Pancreas (tissue), 10 donors: ENCODE measurements at regions not wholly inside any gene's neighbourhood (a gene's known extent, or its start where the extent isn't known, plus 50 kb on each side); places are given as distances from the start of the nearest gene placed in this dataset.

Experiments used
- ATAC-seq, 4 donors: fragments of 200-7000 bp; cut with Tn5 transposase; one replicate each; pipeline versions ENCODE4 v1.8.0 to v1.9.1; 2020; ENCODE audit warnings: mild to moderate bottlenecking in 4 of 4, moderate library complexity in 4 of 4
- DNase-seq, 6 donors: peaks; one replicate each; pipeline ENCODE4 v3.0.0-alpha.2; 2020
- FAIRE-seq: peaks from 2 replicates; lab custom pipeline; 2012; peaks lifted over from hg19 to GRCh38; lab: Jason Lieb, UNC
- H3K27ac ChIP-seq, 4 donors: fragments of 200-600 bp; sonication (generic); 1 replicate in 3 of 4; 2 replicates in 1 of 4; pipeline versions ENCODE4 v1.5.0 to v1.8.0; 2020
- H3K27me3 ChIP-seq, 4 donors: fragments of 200-600 bp; one replicate each; pipeline ENCODE4 v1.8.0; 2021
- H3K36me3 ChIP-seq, 3 donors: fragments of 200-600 bp; sonication (generic) in 1 of 3; one replicate each; pipeline versions ENCODE4 v1.5.0 to v1.8.0; 2020 to 2021
- H3K4me1 ChIP-seq, 3 donors: fragments of 200-600 bp; one replicate each; pipeline ENCODE4 v1.8.0; 2021
- H3K4me3 ChIP-seq, 4 donors: fragments of 200-600 bp; sonication (generic) in 2 of 4; one replicate each; pipeline versions ENCODE4 v1.5.0 to v1.8.0; 2020 to 2021
- H3K9me3 ChIP-seq, 4 donors: fragments of 200-600 bp; one replicate each; pipeline ENCODE4 v1.8.0; 2021
- WGBS, 2 donors: extraction: QIAGEN DNeasy Blood & Tissue Kit; methylation state at CpG; one replicate each; pipeline ENCODE4 v1.1.7; 2013; 5-methylcytosine and 5-hydroxymethylcytosine counted together
- intact Hi-C, 3 donors: fragments of 100-400 bp; cut with DNase I; formaldehyde crosslinking; loops; one replicate each; pipeline versions ENCODE4 v1.11.1 to v1.14.2; 2022
- TF ChIP-seq, protein P1 (sequence below), 4 donors: fragments of 200-600 bp; sonication (generic) in 3 of 4; IDR thresholded peaks; one replicate each; pipeline versions ENCODE4 v1.5.0 to v1.8.0; 2021; ENCODE audit warnings: antibody characterized with exemption in 4 of 4
- donor health status: healthy with polysubstance abuse.
- donor health status: DM: no; HTN: no; CAD: no; lungs with moderate emphysema.
- donor health status: DM: no; HTN: no; CAD: no.
- donor health status: control.
- donor health status: control.
- donor health status: Bipolar disorder and iron deficiency.
- donor health status: DM: yes; HTN: yes; CAD: no.
- donor health status: DM: no; HTN: no; CAD: no.
- donor health status: DM: no; HTN: no; CAD: no.
- donor health status: DM: yes; HTN: yes; CAD: no.

DNA sequence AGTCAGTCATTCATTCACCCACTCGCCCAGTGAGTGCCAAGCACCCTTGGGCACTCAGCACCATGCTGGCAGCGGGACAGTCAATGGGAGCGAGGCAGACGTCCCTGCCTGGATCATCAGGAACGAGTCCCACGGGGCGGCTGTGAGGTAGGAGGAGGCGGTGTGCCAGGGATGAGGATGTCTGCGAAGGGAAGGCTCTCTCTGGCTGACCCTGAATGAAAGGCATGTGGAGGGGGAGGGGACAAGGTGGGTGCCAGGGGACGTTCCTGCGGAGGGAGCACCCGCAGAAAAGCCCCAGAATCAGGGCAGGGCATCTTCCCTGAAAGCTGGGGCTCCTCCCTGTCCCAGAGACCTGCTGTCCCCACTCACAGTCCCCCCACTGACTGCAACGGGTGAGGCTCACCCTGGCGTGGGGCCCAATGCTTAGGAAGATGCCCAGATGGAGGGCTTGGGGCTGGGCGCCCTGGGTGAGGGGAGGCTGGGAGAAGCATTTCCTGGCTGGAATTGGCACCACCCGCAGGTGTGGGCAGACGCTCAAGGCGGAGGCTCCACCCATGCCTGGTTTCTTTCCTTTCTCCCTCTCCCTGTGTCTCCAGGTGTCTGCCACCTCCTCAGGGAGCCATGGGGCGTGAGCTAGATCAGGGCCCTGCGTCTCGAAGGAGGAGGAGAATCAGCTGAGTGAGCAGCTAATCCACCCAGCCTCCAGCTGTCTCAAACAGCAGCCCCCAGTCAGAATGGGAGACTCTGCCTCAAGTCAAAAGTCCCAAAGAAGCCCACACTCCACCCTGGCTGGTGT is 179.0 kb upstream of the PPP1R26 start:
- DNase-seq (peak in 4 of 6 donors; percentile 38 to 67 (median 54)), FAIRE-seq (no peak), ATAC-seq (peak in 3 of 4 donors; percentile 29 to 62 (median 34))
- Histone ChIP-seq H3K36me3 (no peaks in the 10 kb centered on the region), H3K27me3 (no peaks in the 10 kb centered on the region), H3K27ac (no peak overlapping the region), H3K4me1 (peaks cover 12 to 24% (median 18%) of the 10 kb centered on the region in 3 donors), H3K4me3 (no peak overlapping the region), H3K9me3 (no peaks in the 10 kb centered on the region)
- intact Hi-C loops: no loop called here
- TF ChIP-seq, protein P1, sequence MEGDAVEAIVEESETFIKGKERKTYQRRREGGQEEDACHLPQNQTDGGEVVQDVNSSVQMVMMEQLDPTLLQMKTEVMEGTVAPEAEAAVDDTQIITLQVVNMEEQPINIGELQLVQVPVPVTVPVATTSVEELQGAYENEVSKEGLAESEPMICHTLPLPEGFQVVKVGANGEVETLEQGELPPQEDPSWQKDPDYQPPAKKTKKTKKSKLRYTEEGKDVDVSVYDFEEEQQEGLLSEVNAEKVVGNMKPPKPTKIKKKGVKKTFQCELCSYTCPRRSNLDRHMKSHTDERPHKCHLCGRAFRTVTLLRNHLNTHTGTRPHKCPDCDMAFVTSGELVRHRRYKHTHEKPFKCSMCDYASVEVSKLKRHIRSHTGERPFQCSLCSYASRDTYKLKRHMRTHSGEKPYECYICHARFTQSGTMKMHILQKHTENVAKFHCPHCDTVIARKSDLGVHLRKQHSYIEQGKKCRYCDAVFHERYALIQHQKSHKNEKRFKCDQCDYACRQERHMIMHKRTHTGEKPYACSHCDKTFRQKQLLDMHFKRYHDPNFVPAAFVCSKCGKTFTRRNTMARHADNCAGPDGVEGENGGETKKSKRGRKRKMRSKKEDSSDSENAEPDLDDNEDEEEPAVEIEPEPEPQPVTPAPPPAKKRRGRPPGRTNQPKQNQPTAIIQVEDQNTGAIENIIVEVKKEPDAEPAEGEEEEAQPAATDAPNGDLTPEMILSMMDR (IDR thresholded peaks at IDR 0.05): no peak
- 36 to 54% methylated on average over 19 to 21 of the region's 21 CpGs for WGBS, 2 donors

DNA sequence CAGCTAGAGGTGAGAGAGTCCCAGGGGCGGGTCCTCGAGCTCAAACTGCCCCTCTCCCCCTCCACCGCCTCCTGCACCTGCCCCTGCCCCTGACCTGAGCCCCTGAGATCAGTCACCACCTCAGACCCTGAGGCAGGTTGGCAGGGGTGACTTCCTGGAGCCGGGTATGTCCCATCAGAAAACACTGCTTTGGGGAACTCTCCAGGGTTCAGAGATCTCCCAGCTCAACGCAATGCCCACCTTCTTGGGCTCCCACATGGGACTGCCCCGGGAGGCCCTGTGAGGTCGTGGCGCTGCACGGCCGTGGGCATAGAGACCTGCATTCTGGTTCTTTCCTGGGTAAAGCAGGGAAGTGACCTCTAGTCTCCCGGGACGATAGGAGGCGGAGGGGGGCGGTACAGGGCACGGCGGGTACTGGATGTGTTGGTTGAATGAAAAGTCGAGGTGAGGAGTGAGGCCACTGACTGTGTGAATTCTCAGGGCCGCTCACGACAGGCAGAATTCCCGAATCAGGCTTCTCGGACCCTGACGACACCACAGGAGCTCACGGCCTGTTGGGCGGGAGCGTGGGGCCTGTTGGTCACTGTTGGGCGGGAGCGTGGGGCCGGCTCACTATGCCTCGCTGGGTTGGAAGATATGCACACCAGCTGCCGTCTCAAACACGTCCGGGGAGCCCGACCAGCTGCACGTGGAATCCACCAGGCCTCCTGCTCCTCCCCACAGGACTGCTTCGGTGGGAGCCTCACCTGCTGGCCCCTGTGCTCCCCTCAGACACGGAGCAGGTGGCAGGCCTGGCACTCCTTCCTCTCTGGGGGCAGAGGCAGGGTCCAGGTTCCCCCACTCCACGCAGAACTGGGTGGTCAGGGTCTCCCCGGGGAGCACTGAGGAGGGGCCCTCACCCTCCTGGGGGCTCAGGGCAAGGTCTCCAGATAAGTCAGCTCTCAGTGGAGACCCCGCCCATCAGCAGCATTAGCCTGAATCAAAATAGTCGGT is 178.0 kb upstream of the PPP1R26 start:
- Histone ChIP-seq H3K27ac (no peak overlapping the region), H3K4me3 (no peak overlapping the region), H3K4me1 (peaks cover 9 to 15% (median 13%) of the 10 kb centered on the region in 3 donors), H3K27me3 (no peaks in the 10 kb centered on the region), H3K36me3 (no peaks in the 10 kb centered on the region), H3K9me3 (no peaks in the 10 kb centered on the region)
- 74 to 75% methylated on average over 40 of the region's 40 CpGs for WGBS, 2 donors
- TF ChIP-seq, protein P1 (IDR thresholded peaks at IDR 0.05): no peak
- ATAC-seq: no peak
- no peak for FAIRE-seq
- intact Hi-C loops: no loop called here
- DNase-seq: peak in 4 of 6 donors; percentile 13 to 57 (median 40)

DNA sequence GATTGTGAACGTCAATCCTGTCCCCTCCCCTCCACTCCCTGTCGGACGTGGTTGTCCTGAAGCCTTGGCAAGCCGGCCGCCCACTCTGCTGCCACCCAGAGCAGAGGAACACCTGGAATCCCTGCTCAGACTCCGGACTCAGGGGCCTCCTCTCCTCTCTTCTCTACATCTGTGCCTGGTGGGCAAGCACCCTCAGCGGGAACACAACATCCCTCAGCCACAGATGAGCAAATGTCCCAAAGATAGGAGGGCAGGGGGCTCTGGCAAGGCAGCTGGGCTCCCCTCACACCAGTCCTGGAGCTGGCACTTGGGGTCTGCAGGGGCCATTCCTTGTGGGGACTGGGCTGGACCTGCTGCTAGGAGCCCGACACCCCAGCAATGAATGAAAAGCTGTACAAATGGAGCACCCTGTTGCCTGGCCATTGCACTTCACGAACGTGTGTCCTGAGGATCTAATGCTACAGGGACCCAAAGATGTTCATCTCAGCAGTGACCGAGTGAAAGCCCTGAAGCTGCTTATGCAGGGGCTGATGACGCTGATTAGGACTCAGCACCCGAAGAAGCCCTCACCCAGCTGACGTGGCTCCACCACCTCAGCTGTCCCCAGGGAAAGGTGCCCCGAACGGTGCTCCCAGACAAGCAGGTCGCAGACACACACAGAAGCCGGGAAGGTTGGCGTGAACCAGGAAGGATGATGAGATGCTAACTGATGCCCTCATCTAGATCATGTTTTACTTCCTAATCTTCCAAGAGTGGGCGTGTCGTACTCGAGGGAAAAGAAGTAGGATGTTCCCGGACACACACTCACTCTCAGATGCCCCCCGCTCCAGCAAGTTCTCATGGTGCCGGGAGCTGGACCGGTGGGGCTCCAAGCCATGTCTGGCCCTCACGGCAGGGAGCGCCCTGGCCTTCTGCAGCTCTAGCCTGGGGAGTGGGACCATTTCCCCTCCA is 177.0 kb upstream of the PPP1R26 start:
- TF ChIP-seq, protein P1 (IDR thresholded peaks at IDR 0.05): no peak
- Histone ChIP-seq H3K4me1 (peaks cover 0 to 5% (median 3%) of the 10 kb centered on the region in 3 donors), H3K27ac (no peak overlapping the region), H3K27me3 (no peaks in the 10 kb centered on the region), H3K4me3 (no peak overlapping the region), H3K9me3 (no peaks in the 10 kb centered on the region), H3K36me3 (no peaks in the 10 kb centered on the region)
- intact Hi-C loops: no loop called here
- ATAC-seq (no peak), FAIRE-seq (no peak), DNase-seq (peak in 2 of 6 donors; percentile 10 to 15)
- WGBS, 2 donors: 83 to 86% methylated on average over 28 of the region's 28 CpGs

DNA sequence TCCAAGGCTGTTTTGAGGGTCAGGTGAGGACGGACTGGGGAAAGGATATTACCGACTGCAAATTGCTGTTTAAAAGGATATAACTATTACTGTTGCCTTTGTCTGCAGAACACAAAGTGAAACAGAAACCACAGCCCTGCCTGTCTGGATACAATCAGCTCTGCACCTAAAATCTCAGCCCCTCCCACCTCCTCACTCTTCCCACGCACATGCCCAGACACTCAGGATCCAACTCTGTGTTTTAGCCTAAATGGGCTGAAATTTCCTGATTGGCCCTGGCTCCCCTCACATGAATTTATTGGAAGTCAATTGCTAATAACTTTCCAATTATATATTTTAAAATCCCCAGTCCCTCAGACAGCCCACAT is 176.3 kb upstream of the PPP1R26 start:
- DNase-seq (no peak), ATAC-seq (no peak), FAIRE-seq (no peak)
- TF ChIP-seq, protein P1 (IDR thresholded peaks at IDR 0.05): no peak
- Histone ChIP-seq H3K4me3 (no peak overlapping the region), H3K27me3 (no peaks in the 10 kb centered on the region), H3K36me3 (no peaks in the 10 kb centered on the region), H3K4me1 (no peaks in the 10 kb centered on the region), H3K27ac (no peak overlapping the region), H3K9me3 (no peaks in the 10 kb centered on the region)
- intact Hi-C loops: no loop called here
- WGBS, 2 donors: 69 to 74% methylated on average over 3 of the region's 3 CpGs
